GM23338 (cell line): ENCODE measurements at regions not wholly inside any gene's neighbourhood (a gene's known extent, or its start where the extent isn't known, plus 50 kb on each side); places are given as distances from the start of the nearest gene placed in this dataset.

ENCODE experiments used
- ATAC-seq: fragments of 200-7000 bp; cut with Tn5 transposase; 3 replicates; pipeline ENCODE4 v1.9.1; 2020
- DNase-seq: peaks from one replicate; pipeline ENCODE4 v3.0.0-alpha.2; 2015; ENCODE audit warnings: low spot score
- H2AFZ ChIP-seq: fragments of 200-600 bp; sonication (generic); 2 replicates; pipeline ENCODE4 v1.8.0; 2016; ENCODE audit warnings: antibody characterized with exemption, mild to moderate bottlenecking, moderate library complexity
- H3F3A ChIP-seq: fragments of 200-600 bp; sonication (generic); replicated peaks from 2 replicates; pipeline ENCODE4 v1.8.0; 2017; ENCODE audit warnings: antibody characterized with exemption, mixed run types, low read depth
- H3K27ac ChIP-seq: fragments of 200-600 bp; sonication (generic); 2 replicates; pipeline ENCODE4 v1.6.1; 2016; ENCODE audit warnings: low read depth
- H3K27me3 ChIP-seq: fragments of 200-600 bp; sonication (generic); 2 replicates; pipeline ENCODE4 v1.8.0; 2016; ENCODE audit warnings: mild to moderate bottlenecking, mixed run types, moderate library complexity; ENCODE audit not compliant: insufficient read depth
- H3K36me3 ChIP-seq: fragments of 200-600 bp; sonication (generic); 2 replicates; pipeline ENCODE4 v1.8.0; 2016; ENCODE audit warnings: mild to moderate bottlenecking; ENCODE audit not compliant: insufficient read depth
- H3K4me1 ChIP-seq: fragments of 200-600 bp; sonication (generic); 2 replicates; pipeline ENCODE4 v1.8.0; 2016; ENCODE audit warnings: mild to moderate bottlenecking, moderate library complexity; ENCODE audit not compliant: insufficient read depth
- H3K4me2 ChIP-seq: fragments of 200-600 bp; sonication (generic); 2 replicates; pipeline ENCODE4 v1.7.1; 2017; ENCODE audit warnings: mixed run types
- H3K4me3 ChIP-seq: fragments of 200-600 bp; sonication (generic); 2 replicates; pipeline ENCODE4 v1.6.1; 2016; ENCODE audit warnings: mixed run types
- H3K79me2 ChIP-seq: fragments of 200-600 bp; sonication (generic); replicated peaks from 2 replicates; pipeline ENCODE4 v1.8.0; 2017; ENCODE audit warnings: mild to moderate bottlenecking; ENCODE audit not compliant: insufficient read depth
- H3K9me2 ChIP-seq: fragments of 200-600 bp; sonication (generic); 2 replicates; pipeline ENCODE4 v1.8.0; 2017; ENCODE audit not compliant: insufficient read depth
- H4K20me1 ChIP-seq: fragments of 200-600 bp; sonication (generic); replicated peaks from 2 replicates; pipeline ENCODE4 v1.8.0; 2017; ENCODE audit warnings: mild to moderate bottlenecking; ENCODE audit not compliant: insufficient read depth
- H3K27ac Mint-ChIP-seq: 2 replicates; pipeline ENCODE4 v1.8.0; 2020; ENCODE audit warnings: inconsistent platforms, mild to moderate bottlenecking, moderate library complexity, mixed read lengths
- H3K27me3 Mint-ChIP-seq: 3 replicates; pipeline ENCODE4 v1.8.0; 2022; ENCODE audit warnings: low read depth, mild to moderate bottlenecking, moderate library complexity, mixed read lengths, inconsistent platforms; ENCODE audit not compliant: insufficient read depth, poor library complexity
- H3K36me3 Mint-ChIP-seq: 3 replicates; pipeline ENCODE4 v1.8.0; 2021; ENCODE audit warnings: low read depth, mild to moderate bottlenecking, inconsistent platforms, moderate library complexity, mixed read lengths
- H3K4me1 Mint-ChIP-seq: 3 replicates; pipeline ENCODE4 v1.8.0; 2020; ENCODE audit warnings: mild to moderate bottlenecking, inconsistent platforms, mixed read lengths
- H3K4me3 Mint-ChIP-seq: 3 replicates; pipeline ENCODE4 v1.8.0; 2021; ENCODE audit warnings: moderate library complexity, mild to moderate bottlenecking, inconsistent platforms, mixed read lengths
- H3K9me3 Mint-ChIP-seq: 3 replicates; pipeline ENCODE4 v1.8.0; 2020; ENCODE audit warnings: moderate library complexity, mild to moderate bottlenecking, inconsistent platforms, mixed read lengths
- CREB1 ChIP-seq: fragments of 250-450 bp; sonication (Bioruptor Pico); IDR thresholded peaks from 2 replicates; pipeline ENCODE4 v1.5.0; 2020; ENCODE audit warnings: low read depth, mild to moderate bottlenecking, moderate library complexity
- EZH2 ChIP-seq: fragments of 200-600 bp; sonication (generic); IDR thresholded peaks from one replicate; pipeline ENCODE4 v1.8.0; 2017; ENCODE audit warnings: antibody characterized with exemption, mild to moderate bottlenecking, low read depth; ENCODE audit not compliant: unreplicated experiment
- EZH2phosphoT487 ChIP-seq: fragments of 200-600 bp; sonication (generic); IDR thresholded peaks from one replicate; pipeline ENCODE4 v1.8.1; 2018; ENCODE audit warnings: antibody characterized with exemption; ENCODE audit not compliant: unreplicated experiment
- JUNB ChIP-seq: IDR thresholded peaks from one replicate; pipeline ENCODE4 v1.6.1; 2016; ENCODE audit warnings: antibody characterized with exemption; ENCODE audit not compliant: unreplicated experiment
- NANOG ChIP-seq: IDR thresholded peaks from 2 replicates; pipeline ENCODE4 v1.6.1; 2016; ENCODE audit warnings: antibody characterized with exemption, borderline replicate concordance
- POLR2AphosphoS5 ChIP-seq: IDR thresholded peaks from 2 replicates; pipeline ENCODE4 v1.6.1; 2016; ENCODE audit warnings: antibody characterized with exemption, low read depth
- STAT1 ChIP-seq: IDR thresholded peaks from one replicate; pipeline ENCODE4 v1.6.1; 2016; ENCODE audit warnings: antibody characterized with exemption; ENCODE audit not compliant: unreplicated experiment
- ZNF114 ChIP-seq: fragments of 250-450 bp; sonication (Bioruptor Pico); IDR thresholded peaks from 2 replicates; pipeline ENCODE4 v1.5.0; 2020; ENCODE audit warnings: mild to moderate bottlenecking, moderate library complexity
- ZNF331 ChIP-seq: fragments of 250-450 bp; sonication (Bioruptor Pico); IDR thresholded peaks from 2 replicates; pipeline ENCODE4 v1.5.0; 2020; ENCODE audit warnings: low read depth, mild to moderate bottlenecking, moderate library complexity
- TF ChIP-seq, protein P1 (sequence below): fragments of 250-450 bp; sonication (Bioruptor Pico); IDR thresholded peaks from 2 replicates; pipeline ENCODE4 v1.5.0; 2020; ENCODE audit warnings: mild to moderate bottlenecking, moderate library complexity
- TF ChIP-seq, protein P2 (sequence below): IDR thresholded peaks from one replicate; pipeline ENCODE4 v1.6.1; 2018; ENCODE audit warnings: antibody characterized with exemption; ENCODE audit not compliant: unreplicated experiment
- TF ChIP-seq, protein P3 (sequence below): IDR thresholded peaks from 2 replicates; pipeline ENCODE4 v1.6.1; 2016; ENCODE audit warnings: antibody characterized with exemption

DNA sequence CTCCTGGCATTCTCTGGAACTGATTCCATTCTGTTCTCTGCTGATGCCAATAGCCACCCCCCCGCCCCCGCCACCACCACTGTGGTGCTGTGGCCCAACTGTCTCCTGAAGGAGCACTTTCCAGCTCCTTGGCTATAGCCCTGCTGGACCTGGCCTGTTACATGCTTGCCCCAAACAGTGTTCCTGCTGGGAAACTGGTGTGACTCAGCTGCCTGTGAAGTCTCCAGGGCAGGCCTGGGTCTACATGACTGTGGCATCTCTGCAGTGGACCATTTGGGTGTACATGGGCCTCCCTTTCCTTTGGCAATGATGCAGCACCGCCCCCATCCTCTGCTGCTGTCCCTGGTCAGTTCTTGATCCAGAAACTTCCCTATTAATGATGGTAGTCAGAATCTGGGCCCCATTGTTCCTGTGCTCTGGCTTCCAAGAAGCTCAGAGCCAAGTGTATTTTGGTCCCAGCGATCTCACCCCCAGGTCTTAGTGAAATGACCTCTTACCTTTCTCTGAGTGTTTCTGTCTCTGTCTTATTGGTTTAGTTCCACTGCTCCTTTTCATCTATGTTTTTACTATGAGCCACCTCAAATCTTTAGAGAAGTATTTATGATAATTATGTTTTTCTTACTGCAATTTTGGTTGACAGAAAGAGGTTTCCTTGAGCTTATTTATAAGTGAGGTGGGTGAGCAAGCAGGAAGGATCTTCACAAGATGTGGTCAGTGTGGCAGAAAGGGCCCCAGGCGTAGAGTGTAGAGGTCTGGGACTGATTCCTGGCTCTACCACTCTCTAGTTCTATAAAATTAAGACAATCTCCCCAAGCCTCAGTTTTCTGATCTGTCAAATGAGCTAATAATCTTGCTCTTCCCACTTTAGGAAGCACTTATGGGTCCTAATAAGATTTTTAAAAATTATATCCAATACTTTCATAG lies 210.7 kb upstream of the EOLA2 start (continued):
- TF ChIP-seq, protein P1, sequence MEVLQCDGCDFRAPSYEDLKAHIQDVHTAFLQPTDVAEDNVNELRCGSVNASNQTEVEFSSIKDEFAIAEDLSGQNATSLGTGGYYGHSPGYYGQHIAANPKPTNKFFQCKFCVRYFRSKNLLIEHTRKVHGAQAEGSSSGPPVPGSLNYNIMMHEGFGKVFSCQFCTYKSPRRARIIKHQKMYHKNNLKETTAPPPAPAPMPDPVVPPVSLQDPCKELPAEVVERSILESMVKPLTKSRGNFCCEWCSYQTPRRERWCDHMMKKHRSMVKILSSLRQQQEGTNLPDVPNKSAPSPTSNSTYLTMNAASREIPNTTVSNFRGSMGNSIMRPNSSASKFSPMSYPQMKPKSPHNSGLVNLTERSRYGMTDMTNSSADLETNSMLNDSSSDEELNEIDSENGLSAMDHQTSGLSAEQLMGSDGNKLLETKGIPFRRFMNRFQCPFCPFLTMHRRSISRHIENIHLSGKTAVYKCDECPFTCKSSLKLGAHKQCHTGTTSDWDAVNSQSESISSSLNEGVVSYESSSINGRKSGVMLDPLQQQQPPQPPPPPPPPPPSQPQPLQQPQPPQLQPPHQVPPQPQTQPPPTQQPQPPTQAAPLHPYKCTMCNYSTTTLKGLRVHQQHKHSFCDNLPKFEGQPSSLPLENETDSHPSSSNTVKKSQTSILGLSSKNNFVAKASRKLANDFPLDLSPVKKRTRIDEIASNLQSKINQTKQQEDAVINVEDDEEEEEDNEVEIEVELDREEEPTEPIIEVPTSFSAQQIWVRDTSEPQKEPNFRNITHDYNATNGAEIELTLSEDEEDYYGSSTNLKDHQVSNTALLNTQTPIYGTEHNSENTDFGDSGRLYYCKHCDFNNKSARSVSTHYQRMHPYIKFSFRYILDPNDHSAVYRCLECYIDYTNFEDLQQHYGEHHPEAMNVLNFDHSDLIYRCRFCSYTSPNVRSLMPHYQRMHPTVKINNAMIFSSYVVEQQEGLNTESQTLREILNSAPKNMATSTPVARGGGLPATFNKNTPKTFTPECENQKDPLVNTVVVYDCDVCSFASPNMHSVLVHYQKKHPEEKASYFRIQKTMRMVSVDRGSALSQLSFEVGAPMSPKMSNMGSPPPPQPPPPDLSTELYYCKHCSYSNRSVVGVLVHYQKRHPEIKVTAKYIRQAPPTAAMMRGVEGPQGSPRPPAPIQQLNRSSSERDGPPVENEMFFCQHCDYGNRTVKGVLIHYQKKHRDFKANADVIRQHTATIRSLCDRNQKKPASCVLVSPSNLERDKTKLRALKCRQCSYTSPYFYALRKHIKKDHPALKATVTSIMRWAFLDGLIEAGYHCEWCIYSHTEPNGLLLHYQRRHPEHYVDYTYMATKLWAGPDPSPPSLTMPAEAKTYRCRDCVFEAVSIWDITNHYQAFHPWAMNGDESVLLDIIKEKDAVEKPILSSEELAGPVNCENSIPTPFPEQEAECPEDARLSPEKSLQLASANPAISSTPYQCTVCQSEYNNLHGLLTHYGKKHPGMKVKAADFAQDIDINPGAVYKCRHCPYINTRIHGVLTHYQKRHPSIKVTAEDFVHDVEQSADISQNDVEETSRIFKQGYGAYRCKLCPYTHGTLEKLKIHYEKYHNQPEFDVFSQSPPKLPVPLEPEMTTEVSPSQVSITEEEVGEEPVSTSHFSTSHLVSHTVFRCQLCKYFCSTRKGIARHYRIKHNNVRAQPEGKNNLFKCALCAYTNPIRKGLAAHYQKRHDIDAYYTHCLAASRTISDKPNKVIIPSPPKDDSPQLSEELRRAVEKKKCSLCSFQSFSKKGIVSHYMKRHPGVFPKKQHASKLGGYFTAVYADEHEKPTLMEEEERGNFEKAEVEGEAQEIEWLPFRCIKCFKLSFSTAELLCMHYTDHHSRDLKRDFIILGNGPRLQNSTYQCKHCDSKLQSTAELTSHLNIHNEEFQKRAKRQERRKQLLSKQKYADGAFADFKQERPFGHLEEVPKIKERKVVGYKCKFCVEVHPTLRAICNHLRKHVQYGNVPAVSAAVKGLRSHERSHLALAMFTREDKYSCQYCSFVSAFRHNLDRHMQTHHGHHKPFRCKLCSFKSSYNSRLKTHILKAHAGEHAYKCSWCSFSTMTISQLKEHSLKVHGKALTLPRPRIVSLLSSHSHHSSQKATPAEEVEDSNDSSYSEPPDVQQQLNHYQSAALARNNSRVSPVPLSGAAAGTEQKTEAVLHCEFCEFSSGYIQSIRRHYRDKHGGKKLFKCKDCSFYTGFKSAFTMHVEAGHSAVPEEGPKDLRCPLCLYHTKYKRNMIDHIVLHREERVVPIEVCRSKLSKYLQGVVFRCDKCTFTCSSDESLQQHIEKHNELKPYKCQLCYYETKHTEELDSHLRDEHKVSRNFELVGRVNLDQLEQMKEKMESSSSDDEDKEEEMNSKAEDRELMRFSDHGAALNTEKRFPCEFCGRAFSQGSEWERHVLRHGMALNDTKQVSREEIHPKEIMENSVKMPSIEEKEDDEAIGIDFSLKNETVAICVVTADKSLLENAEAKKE (CRISPR knock-in tag), result no peak

DNA sequence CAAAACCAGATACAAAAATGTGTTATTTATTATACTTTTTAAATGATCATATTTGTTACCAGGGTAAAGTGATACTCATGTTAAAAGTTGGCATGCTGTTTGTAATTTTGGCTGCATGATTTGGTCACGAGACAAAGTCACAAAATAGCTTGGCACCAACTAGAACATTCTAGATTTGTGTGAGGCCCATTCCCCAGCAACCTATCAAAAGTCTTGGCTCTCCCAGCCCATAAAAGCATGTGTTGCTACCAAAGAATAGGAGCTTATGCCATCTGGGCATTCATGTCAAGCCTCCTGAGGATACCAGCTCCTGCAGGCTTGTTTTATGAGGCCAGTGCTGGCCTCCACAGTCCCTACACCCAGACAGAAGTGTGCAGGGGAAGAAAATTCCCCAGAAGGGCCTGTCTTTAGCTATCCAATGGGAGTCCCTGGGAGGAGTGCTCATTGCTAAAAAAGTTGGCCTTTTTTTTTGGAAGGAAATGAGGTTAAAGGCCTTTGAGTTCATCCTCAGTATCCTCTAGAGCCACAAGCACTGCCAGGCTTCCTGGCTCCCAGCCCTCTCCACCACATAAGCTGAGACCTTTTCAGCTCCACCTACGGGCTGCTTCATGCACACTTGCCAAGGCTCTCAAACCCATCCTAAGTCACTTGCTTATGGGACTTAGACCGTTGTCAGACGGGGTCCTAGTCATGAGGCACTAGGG lies 211.9 kb upstream of the EOLA2 start:
- Mint-ChIP-seq H3K27ac (no peak overlapping the region), H3K4me3 (no peak overlapping the region), H3K9me3 (no peaks in the 10 kb centered on the region), H3K36me3 (no peaks in the 10 kb centered on the region), H3K4me1 (no peaks in the 10 kb centered on the region), H3K27me3 (peaks cover 2% of the 10 kb centered on the region)
- no peaks in the 10 kb centered on the region for H3K79me2 ChIP-seq
- no peak overlapping the region for H3K4me2 ChIP-seq
- DNase-seq, result no peak
- H3K36me3 ChIP-seq, result no peaks in the 10 kb centered on the region
- H3K27ac ChIP-seq, result no peak overlapping the region
- H2AFZ ChIP-seq, result no peak overlapping the region
- no peaks in the 10 kb centered on the region for H3K9me2 ChIP-seq
- H3K4me3 ChIP-seq, result no peak overlapping the region
- no peak for ATAC-seq
- H3K27me3 ChIP-seq, result no peaks in the 10 kb centered on the region
- H4K20me1 ChIP-seq, result no peaks in the 10 kb centered on the region
- no peaks in the 10 kb centered on the region for H3F3A ChIP-seq
- H3K4me1 ChIP-seq, result no peaks in the 10 kb centered on the region
- TF ChIP-seq CREB1 (no peak), EZH2phosphoT487 (no peak), EZH2 (no peak), NANOG (no peak), POLR2AphosphoS5 (no peak), STAT1 (no peak), ZNF114 (CRISPR knock-in tag) (no peak), ZNF331 (CRISPR knock-in tag) (no peak), JUNB (no peak)
- TF ChIP-seq, protein P2, sequence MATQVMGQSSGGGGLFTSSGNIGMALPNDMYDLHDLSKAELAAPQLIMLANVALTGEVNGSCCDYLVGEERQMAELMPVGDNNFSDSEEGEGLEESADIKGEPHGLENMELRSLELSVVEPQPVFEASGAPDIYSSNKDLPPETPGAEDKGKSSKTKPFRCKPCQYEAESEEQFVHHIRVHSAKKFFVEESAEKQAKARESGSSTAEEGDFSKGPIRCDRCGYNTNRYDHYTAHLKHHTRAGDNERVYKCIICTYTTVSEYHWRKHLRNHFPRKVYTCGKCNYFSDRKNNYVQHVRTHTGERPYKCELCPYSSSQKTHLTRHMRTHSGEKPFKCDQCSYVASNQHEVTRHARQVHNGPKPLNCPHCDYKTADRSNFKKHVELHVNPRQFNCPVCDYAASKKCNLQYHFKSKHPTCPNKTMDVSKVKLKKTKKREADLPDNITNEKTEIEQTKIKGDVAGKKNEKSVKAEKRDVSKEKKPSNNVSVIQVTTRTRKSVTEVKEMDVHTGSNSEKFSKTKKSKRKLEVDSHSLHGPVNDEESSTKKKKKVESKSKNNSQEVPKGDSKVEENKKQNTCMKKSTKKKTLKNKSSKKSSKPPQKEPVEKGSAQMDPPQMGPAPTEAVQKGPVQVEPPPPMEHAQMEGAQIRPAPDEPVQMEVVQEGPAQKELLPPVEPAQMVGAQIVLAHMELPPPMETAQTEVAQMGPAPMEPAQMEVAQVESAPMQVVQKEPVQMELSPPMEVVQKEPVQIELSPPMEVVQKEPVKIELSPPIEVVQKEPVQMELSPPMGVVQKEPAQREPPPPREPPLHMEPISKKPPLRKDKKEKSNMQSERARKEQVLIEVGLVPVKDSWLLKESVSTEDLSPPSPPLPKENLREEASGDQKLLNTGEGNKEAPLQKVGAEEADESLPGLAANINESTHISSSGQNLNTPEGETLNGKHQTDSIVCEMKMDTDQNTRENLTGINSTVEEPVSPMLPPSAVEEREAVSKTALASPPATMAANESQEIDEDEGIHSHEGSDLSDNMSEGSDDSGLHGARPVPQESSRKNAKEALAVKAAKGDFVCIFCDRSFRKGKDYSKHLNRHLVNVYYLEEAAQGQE, result no peak
- TF ChIP-seq, protein P3, sequence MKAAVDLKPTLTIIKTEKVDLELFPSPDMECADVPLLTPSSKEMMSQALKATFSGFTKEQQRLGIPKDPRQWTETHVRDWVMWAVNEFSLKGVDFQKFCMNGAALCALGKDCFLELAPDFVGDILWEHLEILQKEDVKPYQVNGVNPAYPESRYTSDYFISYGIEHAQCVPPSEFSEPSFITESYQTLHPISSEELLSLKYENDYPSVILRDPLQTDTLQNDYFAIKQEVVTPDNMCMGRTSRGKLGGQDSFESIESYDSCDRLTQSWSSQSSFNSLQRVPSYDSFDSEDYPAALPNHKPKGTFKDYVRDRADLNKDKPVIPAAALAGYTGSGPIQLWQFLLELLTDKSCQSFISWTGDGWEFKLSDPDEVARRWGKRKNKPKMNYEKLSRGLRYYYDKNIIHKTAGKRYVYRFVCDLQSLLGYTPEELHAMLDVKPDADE, result no peak
